ENCODE measurements at regions not wholly inside any gene's neighbourhood (a gene's known extent, or its start where the extent isn't known, plus 50 kb on each side); places are given as distances from the start of the nearest gene placed in this dataset.

- TF ChIP-seq EZH2 (IDR thresholded peaks at IDR 0.05; ENCODE audit: low read length) (no peak), CTCF (optimal IDR thresholded peaks at IDR 0.05 in 1 of 3, IDR thresholded peaks at IDR 0.05 in 1 of 3, conservative IDR thresholded peaks at IDR 0.05 in 1 of 3; ENCODE audit: extremely low read depth in 1 of 3, insufficient read depth in 2 of 3, low read length in 3 of 3) (no peak)
- no peaks in the 10 kb centered on the region for H3K4me1 ChIP-seq (ENCODE audit: control insufficient read depth, extremely low read depth, insufficient read depth, low read length)
- no peaks in the 10 kb centered on the region for H3K36me3 ChIP-seq (ENCODE audit: control insufficient read depth in 2 of 2, extremely low read depth in 1 of 2, insufficient read depth in 2 of 2, low read length in 2 of 2)
- H3K4me2 ChIP-seq (ENCODE audit: control insufficient read depth, extremely low read depth, insufficient read depth, low read depth, low read length), result no peak overlapping the region
- dilution Hi-C loops (cut with MboI; ENCODE audit: extremely low pct_ligation_motif_present, low sequenced_read_pairs), result no loop called here
- no peaks in the 10 kb centered on the region for H4K20me1 ChIP-seq (ENCODE audit: control insufficient read depth, extremely low read depth, insufficient read depth, low read length)
- no peak overlapping the region for H3K4me3 ChIP-seq (ENCODE audit: control insufficient read depth in 2 of 3, extremely low read depth in 1 of 3, insufficient read depth in 2 of 3, low read depth in 1 of 3, low read length in 3 of 3)
- no peak overlapping the region for H2AFZ ChIP-seq (ENCODE audit: control insufficient read depth, low read length)
- H3K27me3 ChIP-seq (ENCODE audit: control insufficient read depth, extremely low read depth, insufficient read depth, low read length), result no peaks in the 10 kb centered on the region
- no peak overlapping the region for H3K9ac ChIP-seq (ENCODE audit: control insufficient read depth, extremely low read depth, insufficient read depth, low read length)
- no peaks in the 10 kb centered on the region for H3K9me3 ChIP-seq (ENCODE audit: control insufficient read depth, low read depth, low read length)
- H3K79me2 ChIP-seq (ENCODE audit: control insufficient read depth, insufficient read depth, low read length), result no peaks in the 10 kb centered on the region
- no peak overlapping the region for H3K27ac ChIP-seq (ENCODE audit: control insufficient read depth, insufficient read depth, low read length)
- no peaks in the 10 kb centered on the region for H3K9me1 ChIP-seq (ENCODE audit: control insufficient read depth, extremely low read depth, insufficient read depth, low read length)
- DNase-seq (ENCODE audit: low read depth, low spot score) (no peak), FAIRE-seq (no peak)
Measured at GRCh38 chr6:122890250-122890649, 101.2 kb downstream of the SMPDL3A start.

DNA sequence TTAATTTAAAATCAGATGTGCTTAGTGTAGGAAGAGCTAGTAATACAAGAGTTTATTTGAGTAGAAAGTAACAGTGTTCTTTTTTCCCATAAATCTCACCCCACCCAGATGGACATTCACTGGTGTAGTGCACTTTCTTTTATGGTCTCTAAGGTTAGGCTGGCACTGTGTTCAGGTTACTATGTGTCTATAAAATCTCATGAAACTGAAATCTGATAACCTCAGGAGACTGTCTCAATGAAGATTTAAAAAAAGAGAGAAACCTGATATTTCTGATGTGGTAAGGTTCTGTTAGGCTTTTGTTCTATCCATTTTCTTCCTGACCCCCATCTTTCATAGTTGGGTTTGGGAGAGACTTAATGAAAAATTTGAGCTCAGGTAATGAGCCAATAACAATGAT lies 101.2 kb upstream of the CLVS2 start:
- Histone ChIP-seq H3K27ac (ENCODE audit: control insufficient read depth, insufficient read depth, low read length) (no peak overlapping the region), H2AFZ (ENCODE audit: control insufficient read depth, low read length) (no peak overlapping the region), H3K9ac (ENCODE audit: control insufficient read depth, extremely low read depth, insufficient read depth, low read length) (no peak overlapping the region), H3K27me3 (ENCODE audit: control insufficient read depth, extremely low read depth, insufficient read depth, low read length) (no peaks in the 10 kb centered on the region), H3K36me3 (ENCODE audit: control insufficient read depth in 2 of 2, extremely low read depth in 1 of 2, insufficient read depth in 2 of 2, low read length in 2 of 2) (no peaks in the 10 kb centered on the region), H3K4me1 (ENCODE audit: control insufficient read depth, extremely low read depth, insufficient read depth, low read length) (no peaks in the 10 kb centered on the region), H3K4me2 (ENCODE audit: control insufficient read depth, extremely low read depth, insufficient read depth, low read depth, low read length) (no peak overlapping the region), H4K20me1 (ENCODE audit: control insufficient read depth, extremely low read depth, insufficient read depth, low read length) (no peaks in the 10 kb centered on the region), H3K9me1 (ENCODE audit: control insufficient read depth, extremely low read depth, insufficient read depth, low read length) (no peaks in the 10 kb centered on the region), H3K9me3 (ENCODE audit: control insufficient read depth, low read depth, low read length) (no peaks in the 10 kb centered on the region), H3K79me2 (ENCODE audit: control insufficient read depth, insufficient read depth, low read length) (no peaks in the 10 kb centered on the region), H3K4me3 (ENCODE audit: control insufficient read depth in 2 of 3, extremely low read depth in 1 of 3, insufficient read depth in 2 of 3, low read depth in 1 of 3, low read length in 3 of 3) (no peak overlapping the region)
- no peak for TF ChIP-seq CTCF (optimal IDR thresholded peaks at IDR 0.05 in 1 of 3, IDR thresholded peaks at IDR 0.05 in 1 of 3, conservative IDR thresholded peaks at IDR 0.05 in 1 of 3; ENCODE audit: extremely low read depth in 1 of 3, insufficient read depth in 2 of 3, low read length in 3 of 3)
- DNase-seq (ENCODE audit: low read depth, low spot score), result no peak
- dilution Hi-C loops (cut with MboI; ENCODE audit: extremely low pct_ligation_motif_present, low sequenced_read_pairs), result no loop called here
- no peak for FAIRE-seq

All from keratinocyte (primary cell).